H1 (cell line): ENCODE measurements at regions not wholly inside any gene's neighbourhood (a gene's known extent, or its start where the extent isn't known, plus 50 kb on each side); places are given as distances from the start of the nearest gene placed in this dataset.

ENCODE experiments used
- CTCF ChIA-PET: fragments of 300-600 bp; sonication (Branson Sonifier 250); formaldehyde crosslinking; loops from one replicate; lab custom pipeline; 2021; ENCODE audit not compliant: partially characterized antibody; lab: Charles Lee
- POLR2A ChIA-PET: fragments of 300-600 bp; sonication (Branson Sonifier 250); formaldehyde crosslinking; loops from one replicate; lab custom pipeline; 2021; ENCODE audit warnings: inconsistent platforms; ENCODE audit not compliant: partially characterized antibody; lab: Charles Lee
- DNase-seq, 2 experiments: peaks; one replicate each; pipeline versions ENCODE4 v3.0.0 to v3.0.0-alpha.2; 2010 to 2022; ENCODE audit warnings: low spot score in 2 of 2, low read depth in 1 of 2, mixed read lengths in 1 of 2
- FAIRE-seq: peaks from 2 replicates; lab custom pipeline; 2011; peaks lifted over from hg19 to GRCh38; lab: Jason Lieb, UNC
- H2AFZ ChIP-seq: 2 replicates; pipeline ENCODE4 v1.8.1; 2012; ENCODE audit warnings: low read length, inconsistent platforms
- H2AK5ac ChIP-seq: 2 replicates; pipeline ENCODE4 v1.6.1; 2013; ENCODE audit warnings: low read depth, low read length
- H2BK120ac ChIP-seq: replicated peaks from 2 replicates; pipeline ENCODE3; 2013; ENCODE audit warnings: low read depth, low read length, inconsistent platforms
- H2BK12ac ChIP-seq: 2 replicates; pipeline ENCODE4 v1.6.1; 2013; ENCODE audit warnings: low read depth, low read length
- H2BK15ac ChIP-seq: 2 replicates; pipeline ENCODE4 v1.6.1; 2013; ENCODE audit warnings: low read length
- H2BK20ac ChIP-seq: 2 replicates; pipeline ENCODE4 v1.6.1; 2013; ENCODE audit warnings: low read length
- H2BK5ac ChIP-seq: 2 replicates; pipeline ENCODE4 v1.6.1; 2013; ENCODE audit warnings: low read depth, low read length
- H3K14ac ChIP-seq: 2 replicates; pipeline ENCODE4 v1.6.1; 2013; ENCODE audit warnings: inconsistent platforms; ENCODE audit not compliant: insufficient read length
- H3K18ac ChIP-seq: 2 replicates; pipeline ENCODE4 v1.6.1; 2013; ENCODE audit warnings: low read length; ENCODE audit errors: extremely low read depth
- H3K23ac ChIP-seq: 2 replicates; pipeline ENCODE4 v1.6.1; 2013; ENCODE audit warnings: inconsistent platforms; ENCODE audit not compliant: insufficient read length
- H3K23me2 ChIP-seq: 2 replicates; pipeline ENCODE4 v1.6.1; 2013; ENCODE audit warnings: low read depth, low read length
- H3K27ac ChIP-seq: 2 replicates; pipeline ENCODE4 v1.6.1; 2011; ENCODE audit warnings: low read depth, low read length, inconsistent platforms
- H3K27me3 ChIP-seq, 4 experiments: replicated peaks in 1 of 4; 1 replicate in 1 of 4; 2 replicates in 3 of 4; pipeline versions ENCODE4 v1.6.1 to v1.8.1; 2011 to 2013; ENCODE audit warnings: low read length in 3 of 4, mild to moderate bottlenecking in 3 of 4, inconsistent platforms in 2 of 4, mixed read lengths in 2 of 4, moderate library complexity in 1 of 4; ENCODE audit not compliant: control insufficient read depth in 3 of 4, insufficient read depth in 3 of 4; ENCODE audit errors: extremely low read depth in 1 of 4
- H3K36me3 ChIP-seq, 4 experiments: 2 replicates each; pipeline versions ENCODE4 v1.6.1 to v1.8.1; 2011 to 2013; ENCODE audit warnings: mild to moderate bottlenecking in 4 of 4, low read length in 3 of 4, moderate library complexity in 2 of 4, control low read depth in 1 of 4, inconsistent platforms in 1 of 4; ENCODE audit not compliant: insufficient read depth in 4 of 4, control insufficient read depth in 2 of 4
- H3K4ac ChIP-seq: replicated peaks from 2 replicates; pipeline ENCODE3; 2013; ENCODE audit warnings: low read length, low read depth, mixed read lengths, inconsistent platforms; ENCODE audit not compliant: insufficient read length
- H3K4me1 ChIP-seq, 4 experiments: replicated peaks in 1 of 4; 1 replicate in 1 of 4; 2 replicates in 3 of 4; pipeline versions ENCODE4 v1.6.1 to v1.8.1; 2011 to 2013; ENCODE audit warnings: low read length in 3 of 4, inconsistent platforms in 2 of 4, mixed read lengths in 1 of 4; ENCODE audit not compliant: insufficient read depth in 4 of 4, control insufficient read depth in 3 of 4
- H3K4me2 ChIP-seq, 2 experiments: 2 replicates each; pipeline versions ENCODE4 v1.6.1 to v1.8.1; 2011 to 2013; ENCODE audit warnings: low read depth in 2 of 2, low read length in 2 of 2, control low read depth in 1 of 2, inconsistent platforms in 1 of 2, mild to moderate bottlenecking in 1 of 2; ENCODE audit not compliant: insufficient read depth in 1 of 2
- H3K4me3 ChIP-seq, 4 experiments: fragments of 200-600, 300-600 bp in 1 of 4; sonication (generic), shearing (Covaris generic), sonication (Bioruptor Twin) in 1 of 4; 2 replicates each; pipeline versions ENCODE4 v1.5.1 to v1.8.1; 2011 to 2016; ENCODE audit warnings: low read length in 4 of 4, low read depth in 3 of 4, control low read depth in 2 of 4, inconsistent platforms in 2 of 4, mild to moderate bottlenecking in 2 of 4, mixed read lengths in 1 of 4, moderate library complexity in 1 of 4; ENCODE audit not compliant: insufficient read depth in 2 of 4; ENCODE audit errors: extremely low read depth in 1 of 4
- H3K56ac ChIP-seq: replicated peaks from 2 replicates; pipeline ENCODE3; 2013; ENCODE audit warnings: low read depth, mild to moderate bottlenecking, mixed read lengths, low read length, inconsistent platforms; ENCODE audit not compliant: insufficient read length
- H3K79me1 ChIP-seq: 2 replicates; pipeline ENCODE4 v1.6.1; 2013; ENCODE audit warnings: low read depth, low read length, control low read depth
- H3K79me2 ChIP-seq, 2 experiments: 2 replicates each; pipeline versions ENCODE4 v1.6.1 to v1.8.1; 2012 to 2013; ENCODE audit warnings: low read length in 2 of 2, mild to moderate bottlenecking in 2 of 2, inconsistent platforms in 1 of 2; ENCODE audit not compliant: insufficient read depth in 2 of 2, control insufficient read depth in 1 of 2
- H3K9ac ChIP-seq, 4 experiments: replicated peaks in 1 of 4; 1 replicate in 1 of 4; 2 replicates in 3 of 4; pipeline versions ENCODE4 v1.6.1 to v1.8.1; 2011 to 2013; ENCODE audit warnings: low read depth in 3 of 4, low read length in 3 of 4, control low read depth in 2 of 4, mild to moderate bottlenecking in 2 of 4, moderate library complexity in 2 of 4, inconsistent platforms in 1 of 4; ENCODE audit errors: extremely low read depth in 1 of 4
- H3K9me3 ChIP-seq, 2 experiments: 2 replicates each; pipeline versions ENCODE4 v1.6.1 to v1.8.1; 2012 to 2013; ENCODE audit warnings: mild to moderate bottlenecking in 2 of 2, moderate library complexity in 2 of 2, control low read depth in 1 of 2, inconsistent platforms in 1 of 2, low read depth in 1 of 2, low read length in 1 of 2, mixed read lengths in 1 of 2; ENCODE audit not compliant: insufficient read depth in 2 of 2
- H4K20me1 ChIP-seq, 2 experiments: replicated peaks in 1 of 2; 2 replicates each; pipeline versions ENCODE3 to v1.8.1; 2011 to 2013; ENCODE audit warnings: inconsistent platforms in 2 of 2, low read length in 2 of 2, mild to moderate bottlenecking in 1 of 2; ENCODE audit not compliant: insufficient read depth in 2 of 2, control insufficient read depth in 1 of 2
- H4K5ac ChIP-seq: 2 replicates; pipeline ENCODE4 v1.6.1; 2013; ENCODE audit warnings: low read length, low read depth, mixed read lengths, inconsistent platforms; ENCODE audit not compliant: insufficient read length
- H4K8ac ChIP-seq: 2 replicates; pipeline ENCODE4 v1.8.0; 2013; ENCODE audit warnings: mild to moderate bottlenecking, moderate library complexity, low read length, inconsistent platforms; ENCODE audit not compliant: insufficient read depth; ENCODE audit errors: extremely low read depth
- H4K91ac ChIP-seq: replicated peaks from 2 replicates; pipeline ENCODE3; 2013; ENCODE audit warnings: low read length, mixed read lengths, inconsistent platforms; ENCODE audit not compliant: insufficient read length
- ASH2L ChIP-seq: fragments of 200-600, 300-600 bp; sonication (generic); IDR thresholded peaks from one replicate; pipeline ENCODE4 v1.7.1; 2017; ENCODE audit warnings: low read length
- CHD1 ChIP-seq: IDR thresholded peaks from 2 replicates; pipeline ENCODE4 v1.6.1; 2012; ENCODE audit warnings: low read depth, low read length, improper control_type of control experiment
- GTF2F1 ChIP-seq: IDR thresholded peaks from 2 replicates; pipeline ENCODE4 v1.6.1; 2012; ENCODE audit warnings: low read depth, low read length, improper control_type of control experiment, borderline replicate concordance
- HDAC2 ChIP-seq, 2 experiments: fragments of 300-600 bp in 1 of 2; sonication (generic) in 1 of 2; IDR thresholded peaks; 2 replicates each; pipeline ENCODE4 v1.6.1; 2011 to 2012; ENCODE audit warnings: low read depth in 2 of 2, low read length in 2 of 2, mild to moderate bottlenecking in 2 of 2, moderate library complexity in 2 of 2, borderline replicate concordance in 1 of 2, inconsistent platforms in 1 of 2
- HDAC6 ChIP-seq: IDR thresholded peaks from one replicate; pipeline ENCODE4 v1.7.1; 2012; ENCODE audit warnings: low read depth, mild to moderate bottlenecking, inconsistent platforms, low read length, moderate library complexity
- JUND ChIP-seq: IDR thresholded peaks from 2 replicates; pipeline ENCODE4 v1.6.1; 2011; ENCODE audit warnings: mild to moderate bottlenecking, improper control_type of control experiment, low read length
- SAP30 ChIP-seq: fragments of 300-600 bp; sonication (generic); IDR thresholded peaks from 2 replicates; pipeline ENCODE4 v1.7.1; 2012; ENCODE audit warnings: low read length, moderate library complexity, mild to moderate bottlenecking, inconsistent platforms; ENCODE audit not compliant: insufficient read depth, insufficient replicate concordance
- SIN3A ChIP-seq, 2 experiments: IDR thresholded peaks in 1 of 2; conservative IDR thresholded peaks in 1 of 2; 2 replicates each; pipeline ENCODE4 v1.6.1; 2011 to 2012; ENCODE audit warnings: low read length in 2 of 2, improper control_type of control experiment in 1 of 2, low read depth in 1 of 2, mild to moderate bottlenecking in 1 of 2
- TCF12 ChIP-seq: IDR thresholded peaks from 2 replicates; pipeline ENCODE4 v1.6.1; 2011; ENCODE audit warnings: low read depth, mild to moderate bottlenecking, low read length
- YY1 ChIP-seq: IDR thresholded peaks from 2 replicates; pipeline ENCODE4 v1.6.1; 2011; ENCODE audit warnings: low read depth, mild to moderate bottlenecking, low read length
- WGBS, 2 experiments: shearing (Covaris generic) in 1 of 2; methylation state at CpG; one replicate each; pipeline versions ENCODE4 v1.1.6 to v1.1.7; 2013 to 2015; ENCODE audit warnings: low lambda C conversion rate in 2 of 2, mixed read lengths in 2 of 2, inconsistent platforms in 1 of 2, low coverage in 1 of 2, missing lambda C conversion rate in 1 of 2; ENCODE audit not compliant: insufficient replicate concordance in 2 of 2, insufficient coverage in 1 of 2, insufficient read length in 1 of 2; ENCODE audit errors: extremely low coverage in 1 of 2, missing lambda C conversion rate in 1 of 2; 5-methylcytosine and 5-hydroxymethylcytosine counted together

DNA sequence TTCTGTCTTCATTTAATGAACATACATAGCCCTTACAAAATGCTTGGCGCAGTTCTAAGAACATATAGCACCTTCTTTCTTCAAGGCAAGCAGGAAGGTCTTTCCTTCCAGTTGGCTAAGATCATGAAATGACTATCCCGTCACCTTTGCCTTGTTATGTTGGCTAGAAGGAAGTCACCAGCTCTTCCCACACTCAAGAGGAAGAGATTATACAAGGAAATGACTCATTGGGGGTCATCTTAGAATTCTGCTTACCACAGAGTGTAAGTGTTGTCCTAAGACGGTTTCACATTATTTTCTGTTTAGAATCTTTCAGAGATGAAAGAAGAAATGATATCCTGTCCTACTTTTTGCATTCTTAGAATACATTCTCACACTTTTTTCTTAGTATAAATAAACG lies 808.0 kb upstream of the LUZP2 start:
- Histone ChIP-seq H2BK120ac (no peak overlapping the region), H3K56ac (no peak overlapping the region), H4K20me1 (no peaks in the 10 kb centered on the region), H2BK5ac (no peak overlapping the region), H3K9me3 (no peaks in the 10 kb centered on the region), H3K79me1 (no peaks in the 10 kb centered on the region), H3K4me1 (peaks cover 0 to 3% (median 0%) of the 10 kb centered on the region in 4 experiments; a peak in 1 of 7 replicates), H3K36me3 (no peaks in the 10 kb centered on the region), H2BK15ac (no peak overlapping the region), H4K5ac (no peak overlapping the region), H2BK12ac (no peak overlapping the region), H2AFZ (no peak overlapping the region), H3K14ac (no peak overlapping the region), H3K23me2 (no peaks in the 10 kb centered on the region), H3K4me2 (no peak overlapping the region), H3K27me3 (no peaks in the 10 kb centered on the region), H3K79me2 (no peaks in the 10 kb centered on the region), H4K91ac (no peak overlapping the region), H3K4ac (no peak overlapping the region), H3K9ac (no peak overlapping the region), H4K8ac (no peak overlapping the region), H2BK20ac (0 out of 2 replicates have a peak overlapping the region, but pooled peaks have one; percentile 48), H3K18ac (no peak overlapping the region), H3K4me3 (no peak overlapping the region), H3K27ac (no peak overlapping the region), H2AK5ac (no peak overlapping the region), H3K23ac (no peak overlapping the region)
- FAIRE-seq (no peak), DNase-seq (no peak)
- TF ChIP-seq HDAC6 (no peak), SIN3A (conservative IDR thresholded peaks at IDR 0.05 in 1 of 2, IDR thresholded peaks at IDR 0.05 in 1 of 2; ENCODE audit: low read depth in 1 of 2, low read length in 2 of 2) (no peak), JUND (no peak), CHD1 (no peak), TCF12 (no peak), YY1 (no peak), GTF2F1 (no peak), SAP30 (no peak), ASH2L (no peak), HDAC2 (IDR thresholded peaks at IDR 0.05; ENCODE audit: borderline replicate concordance in 1 of 2, low read depth in 2 of 2, low read length in 2 of 2) (no peak)
- CTCF ChIA-PET: no interaction called here
- POLR2A ChIA-PET: no interaction called here
- 91% methylated on average over 4 of the region's 4 CpGs; no CpG with 5 or more reads in 1 of the 2 experiments for WGBS, 2 experiments
